ENCODE measurements at regions not wholly inside any gene's neighbourhood (a gene's known extent, or its start where the extent isn't known, plus 50 kb on each side); places are given as distances from the start of the nearest gene placed in this dataset.
"Not testable (repeated sequence)": the region's sequence is repeated elsewhere in the genome, so short reads cannot be mapped to it uniquely, and the experiment has no call there.

GRCh38 chr4:114447963-114448516, 150.6 kb upstream of the UGT8 start:
- not testable (repeated sequence) for DNase-seq (ENCODE audit: low spot score)

GRCh38 chr4:114458728-114459127, 139.9 kb upstream of the UGT8 start:
- no peak for DNase-seq (ENCODE audit: low spot score)

DNA sequence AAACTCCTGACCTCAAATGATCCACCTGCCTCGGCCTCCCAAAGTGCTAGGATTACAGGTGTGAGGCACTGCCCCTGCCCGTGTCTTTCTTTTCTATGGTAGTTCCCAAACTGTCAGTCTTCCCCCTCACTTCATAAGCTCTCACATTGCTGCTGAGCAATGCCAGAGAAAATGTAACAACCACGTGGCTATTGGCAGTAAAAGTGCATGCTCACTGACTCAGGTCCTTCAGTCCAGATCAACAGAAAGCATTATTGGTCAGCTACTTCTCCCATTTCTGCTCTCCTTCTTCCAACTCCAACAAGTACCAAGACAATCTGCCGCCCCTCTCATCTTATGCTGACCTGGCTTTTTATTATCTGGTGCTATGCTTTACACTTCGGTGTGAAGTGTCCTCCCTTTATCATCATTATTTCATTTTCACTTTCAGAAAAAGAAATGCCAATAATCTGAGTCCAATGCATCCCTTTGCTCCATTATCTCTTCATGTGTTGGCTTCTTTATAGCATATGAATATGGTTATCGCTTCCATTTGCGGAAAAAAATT, 133.8 kb upstream of the UGT8 start:
- DNase-seq (ENCODE audit: low spot score), result no peak

GRCh38 chr4:114465766-114466165, 132.8 kb upstream of the UGT8 start:
- no peak for DNase-seq (ENCODE audit: low spot score)

GRCh38 chr4:114466299-114466698, 132.3 kb upstream of the UGT8 start:
- no peak for DNase-seq (ENCODE audit: low spot score)

GRCh38 chr4:114472269-114473032, 126.2 kb upstream of the UGT8 start:
- DNase-seq (ENCODE audit: low spot score), result no peak

GRCh38 chr4:114474188-114474800, 124.3 kb upstream of the UGT8 start:
- DNase-seq (ENCODE audit: low spot score), result no peak

DNA sequence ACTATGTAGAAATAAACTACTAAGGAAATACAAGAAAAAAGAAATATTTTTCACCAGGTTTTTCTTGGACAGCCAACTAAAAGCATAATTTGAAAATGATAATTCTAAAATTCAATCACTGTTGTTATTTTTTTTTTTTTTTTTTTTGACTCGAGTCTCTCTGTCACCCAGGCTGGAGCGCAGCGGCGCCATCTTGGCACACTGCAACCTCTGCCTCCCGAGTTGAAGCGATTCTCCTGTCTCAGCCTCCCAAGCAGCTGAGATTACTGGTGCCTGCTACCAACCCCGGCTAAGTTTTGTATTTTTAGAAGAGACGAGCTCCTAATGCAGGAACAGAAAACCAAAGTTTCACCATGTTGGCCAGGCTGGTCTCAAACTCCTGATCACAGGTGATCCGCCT, 122.3 kb upstream of the UGT8 start:
- no peak for DNase-seq (ENCODE audit: low spot score)

GRCh38 chr4:114479595-114479994, 119.0 kb upstream of the UGT8 start:
- no peak for DNase-seq (ENCODE audit: low spot score)

DNA sequence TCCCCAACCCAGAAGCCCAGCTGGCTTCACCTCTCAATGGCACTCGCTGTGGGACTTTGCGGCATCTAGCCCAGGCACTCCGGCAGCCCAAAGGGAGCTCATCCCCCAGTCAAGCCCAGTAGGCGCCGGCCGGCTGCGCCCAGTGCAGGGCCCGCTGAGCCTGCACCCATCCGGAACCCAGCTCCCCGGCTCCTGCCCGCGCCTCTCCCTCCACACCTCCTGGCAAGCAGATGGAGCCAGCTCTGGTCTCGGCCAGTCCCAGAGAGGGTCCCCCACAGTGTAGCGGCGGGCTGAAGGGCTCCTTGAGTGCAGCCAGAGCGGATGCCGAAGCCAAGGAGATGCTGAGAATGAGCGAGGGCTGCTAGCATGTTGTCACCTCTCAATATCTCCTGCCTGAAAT, 116.8 kb upstream of the UGT8 start:
- DNase-seq (ENCODE audit: low spot score), result no peak

- DNase-seq (ENCODE audit: low spot score), result no peak
Measured at GRCh38 chr4:114487101-114487500, 111.5 kb upstream of the UGT8 start.

DNA sequence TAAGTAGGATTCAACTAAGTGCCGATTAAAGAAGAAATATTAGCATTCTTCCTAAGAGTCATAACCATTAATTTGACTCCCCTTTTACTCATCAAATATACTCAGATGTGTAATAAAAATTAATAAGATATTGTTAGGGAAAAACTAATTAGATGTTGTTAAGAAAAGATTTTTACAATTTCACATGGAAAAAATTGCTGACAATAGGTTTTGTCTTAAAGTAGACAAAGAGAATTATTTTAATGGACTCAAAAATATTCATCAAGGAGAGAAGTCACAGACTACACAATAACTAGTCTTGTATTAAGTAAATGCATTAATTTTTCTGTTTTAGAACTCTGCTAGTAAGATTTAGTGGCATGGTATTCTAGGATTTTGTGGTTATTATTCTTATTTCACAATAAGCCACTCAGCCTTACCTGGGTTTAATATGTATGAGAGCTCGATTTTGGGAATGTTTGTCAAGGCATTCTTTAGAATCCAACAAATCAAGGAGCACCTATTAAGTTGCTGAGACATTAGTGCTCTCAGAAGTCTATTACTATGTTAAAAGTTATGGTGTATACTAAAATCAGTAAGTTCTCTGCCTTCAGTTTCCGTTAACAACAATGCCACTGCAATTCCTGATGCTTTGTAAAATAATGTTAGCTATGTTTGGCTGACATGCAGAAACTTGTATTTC, 110.2 kb upstream of the UGT8 start:
- DNase-seq (ENCODE audit: low spot score), result no peak

- no peak for DNase-seq (ENCODE audit: low spot score)
Measured at GRCh38 chr4:114494246-114494803, 104.3 kb upstream of the UGT8 start.

GRCh38 chr4:114495471-114495928, 103.1 kb upstream of the UGT8 start:
- DNase-seq (ENCODE audit: low spot score), result no peak

GRCh38 chr4:114497116-114497515, 101.5 kb upstream of the UGT8 start:
- no peak for DNase-seq (ENCODE audit: low spot score)

- no peak for DNase-seq (ENCODE audit: low spot score)
Measured at GRCh38 chr4:114509340-114509739, 89.3 kb upstream of the UGT8 start.

DNA sequence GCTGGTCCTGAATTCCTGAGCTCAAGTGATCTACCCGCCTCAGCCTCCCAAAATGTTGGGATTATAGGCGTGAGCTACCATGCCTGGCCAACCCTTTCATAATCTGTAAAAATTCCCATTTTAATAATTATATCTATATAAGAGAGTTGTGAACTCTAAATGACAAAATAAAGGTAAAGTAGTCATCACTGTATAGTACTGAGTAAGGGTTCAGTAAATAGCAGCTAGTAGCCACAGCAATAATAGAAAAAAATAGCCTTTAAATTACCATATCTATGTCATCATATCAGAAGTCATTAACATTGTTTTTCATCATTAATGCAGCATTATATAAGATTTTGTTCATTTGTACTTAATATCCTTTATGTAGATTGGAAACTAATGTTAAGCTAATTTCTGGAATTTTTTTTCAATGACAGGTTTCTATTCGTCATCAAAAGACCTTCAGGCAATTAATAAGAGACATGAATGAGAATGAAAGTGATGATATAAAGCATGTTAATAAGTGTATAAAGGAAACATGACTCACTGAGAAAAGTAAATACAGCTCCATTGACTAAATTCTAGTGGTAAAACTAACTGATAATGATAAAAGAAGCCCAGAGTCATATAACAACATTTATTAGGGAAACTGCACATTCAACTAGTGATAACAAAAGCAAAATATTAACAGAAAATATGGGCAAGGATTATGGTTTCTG, 85.9 kb upstream of the UGT8 start:
- DNase-seq (ENCODE audit: low spot score), result no peak

DNA sequence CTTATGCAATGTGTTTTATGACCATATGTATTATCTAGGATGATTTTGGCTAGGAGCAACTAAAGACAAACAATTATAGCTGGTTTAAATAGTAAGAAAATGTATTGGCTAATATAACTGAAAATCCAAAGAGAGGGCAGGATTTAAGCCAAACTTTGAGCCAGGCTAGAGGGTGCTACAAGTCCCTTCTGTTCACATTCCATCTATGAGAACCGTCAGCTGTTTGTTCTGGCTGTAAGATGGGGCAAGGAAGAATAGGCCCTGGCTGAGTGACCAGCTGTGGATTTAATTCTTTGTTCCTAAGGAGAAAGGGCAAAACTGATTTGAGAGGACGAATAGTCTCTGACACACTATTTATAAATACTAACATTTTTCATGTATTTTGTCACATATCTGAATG, 79.2 kb upstream of the UGT8 start:
- DNase-seq (ENCODE audit: low spot score), result no peak

DNA sequence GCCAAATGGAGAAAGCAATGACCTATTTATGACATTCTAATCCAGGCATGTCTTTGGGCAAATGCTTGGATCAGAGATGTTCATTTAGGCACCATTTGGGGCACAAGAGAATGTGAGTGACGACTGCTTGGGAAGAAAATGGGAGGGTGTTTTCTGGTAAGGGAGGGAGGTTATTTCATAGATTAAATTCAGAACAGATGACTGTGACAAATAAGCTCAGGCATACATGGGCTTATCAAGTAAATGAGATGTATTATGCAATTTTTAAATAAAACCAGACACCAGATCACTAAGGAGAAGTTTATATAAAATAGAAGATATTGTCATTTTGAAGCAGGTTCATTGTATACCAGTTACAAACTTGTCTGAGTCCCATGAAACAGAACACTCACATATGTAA, 71.4 kb upstream of the UGT8 start:
- no peak for DNase-seq (ENCODE audit: low spot score)

DNA sequence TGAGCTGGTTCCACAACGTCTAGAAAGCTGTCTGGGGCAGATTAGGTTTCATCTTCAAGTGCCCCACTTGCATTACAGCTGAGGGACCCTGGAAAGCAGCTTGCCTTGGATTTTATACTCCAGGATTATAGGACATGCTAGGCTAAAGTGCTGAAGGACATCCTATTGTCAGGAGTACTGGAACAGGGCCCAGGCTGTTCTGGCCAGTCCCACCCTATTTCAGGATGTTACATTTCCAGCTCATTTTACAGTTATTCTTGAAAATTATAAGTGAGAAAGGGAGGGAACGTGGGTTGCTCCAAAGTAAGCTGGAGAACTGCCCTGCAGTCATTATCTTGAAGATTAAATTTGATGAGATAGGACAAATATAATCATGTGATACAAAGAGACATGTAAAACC, 71.0 kb upstream of the UGT8 start:
- no peak for DNase-seq (ENCODE audit: low spot score)

GRCh38 chr4:114535725-114536124, 62.9 kb upstream of the UGT8 start:
- DNase-seq (ENCODE audit: low spot score), result no peak

DNA sequence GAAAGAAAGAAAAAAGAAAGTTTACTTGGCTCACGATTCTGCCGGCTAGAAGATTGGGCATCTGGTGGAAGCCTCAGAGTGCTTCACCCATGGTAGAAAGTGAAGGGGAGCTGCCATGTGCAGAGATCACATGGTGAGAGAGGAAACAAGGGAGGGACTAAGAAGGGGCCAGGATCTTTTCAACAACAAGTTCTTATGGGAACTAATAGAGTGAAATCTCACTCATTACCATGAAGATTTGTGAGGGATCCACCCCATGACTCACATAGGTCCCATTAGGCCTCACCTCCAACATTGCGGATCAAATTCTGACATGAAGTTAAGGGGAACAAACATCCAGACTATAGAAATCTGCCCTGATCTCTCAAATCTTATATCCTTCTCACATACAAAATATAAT, 61.3 kb upstream of the UGT8 start:
- DNase-seq (ENCODE audit: low spot score), result no peak
